Testis (tissue), 2 donors: ENCODE measurements at regions not wholly inside any gene's neighbourhood (a gene's known extent, or its start where the extent isn't known, plus 50 kb on each side); places are given as distances from the start of the nearest gene placed in this dataset.

ENCODE experiments used
- DNase-seq: peaks from one replicate; pipeline ENCODE4 v3.0.0-alpha.2; 2019
- H3K27ac ChIP-seq, 2 donors: fragments of 200-600 bp; sonication (generic); one replicate each; pipeline ENCODE4 v1.5.1; 2019
- H3K27me3 ChIP-seq: fragments of 200-600 bp; sonication (generic); one replicate; pipeline ENCODE4 v1.5.1; 2019
- H3K36me3 ChIP-seq: fragments of 200-600 bp; sonication (generic); one replicate; pipeline ENCODE4 v1.5.1; 2017; ENCODE audit warnings: low read depth; ENCODE audit errors: missing control alignments
- H3K4me1 ChIP-seq: fragments of 200-600 bp; sonication (generic); one replicate; pipeline ENCODE4 v1.5.1; 2019
- H3K4me3 ChIP-seq, 2 donors: fragments of 200-600 bp; sonication (generic); one replicate each; pipeline ENCODE4 v1.5.1; 2017 to 2019
- H3K9me3 ChIP-seq: fragments of 200-600 bp; sonication (generic); one replicate; pipeline ENCODE4 v1.5.1; 2017
- CTCF ChIP-seq, 3 experiments: fragments of 450-650 bp in 2 of 3; fragments of 200-600 bp in 1 of 3; sonication (generic) in 1 of 3; IDR thresholded peaks; one replicate each; pipeline ENCODE4 v1.5.1; 2016 to 2019; ENCODE audit warnings: antibody characterized with exemption in 3 of 3, mild to moderate bottlenecking in 2 of 3, moderate library complexity in 1 of 3
- POLR2A ChIP-seq: fragments of 450-650 bp; IDR thresholded peaks from one replicate; pipeline ENCODE4 v1.6.1; 2017; ENCODE audit warnings: antibody characterized with exemption, mild to moderate bottlenecking, moderate library complexity
- WGBS, 2 donors: methylation state at CpG; one replicate each; pipeline ENCODE4 v1.1.5; 2018; 5-methylcytosine and 5-hydroxymethylcytosine counted together
- intact Hi-C: fragments of 100-400 bp; cut with DNase I; formaldehyde crosslinking; loops from one replicate; pipeline ENCODE4 v1.15.1; 2023; ENCODE audit warnings: low total_unique reads

DNA sequence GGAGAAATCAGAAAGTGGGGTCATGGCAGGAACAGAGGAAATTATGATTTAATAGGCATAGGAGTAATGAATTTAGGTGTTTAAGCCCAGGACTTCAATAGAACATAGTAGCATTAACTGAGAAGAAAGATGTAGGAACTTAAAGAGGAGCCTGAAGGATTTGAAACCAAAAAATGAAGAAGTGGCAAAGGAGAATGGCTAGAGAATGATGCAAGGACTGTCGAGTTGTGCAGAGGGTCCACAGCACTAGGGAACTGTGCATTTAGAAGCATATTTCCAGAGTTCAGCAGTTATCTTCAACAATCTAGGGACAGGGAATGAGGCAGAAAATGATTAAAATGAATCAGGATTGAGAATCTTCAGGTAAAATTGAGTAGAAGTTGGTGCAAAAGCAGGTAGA is 328.1 kb upstream of the LYPLAL1 start:
- Histone ChIP-seq H3K4me3 (no peak overlapping the region), H3K36me3 (no peaks in the 10 kb centered on the region), H3K27ac (no peak overlapping the region), H3K4me1 (no peaks in the 10 kb centered on the region), H3K9me3 (no peaks in the 10 kb centered on the region), H3K27me3 (no peaks in the 10 kb centered on the region)
- WGBS, 2 donors: 86 to 89% methylated on average over 1 of the region's 1 CpG
- no peak for DNase-seq
- TF ChIP-seq POLR2A: no peak
- no peak for TF ChIP-seq CTCF (IDR thresholded peaks at IDR 0.05)
- intact Hi-C loops: no loop called here

GRCh38 chr1:218846181-218846580 is 327.5 kb upstream of the LYPLAL1 start:
- no peak for DNase-seq
- no peaks in the 10 kb centered on the region for H3K36me3 ChIP-seq
- H3K27me3 ChIP-seq: no peaks in the 10 kb centered on the region
- no peaks in the 10 kb centered on the region for H3K4me1 ChIP-seq
- intact Hi-C loops: no loop called here
- no peak overlapping the region for H3K27ac ChIP-seq
- TF ChIP-seq CTCF (IDR thresholded peaks at IDR 0.05) (no peak), POLR2A (no peak)
- no peaks in the 10 kb centered on the region for H3K9me3 ChIP-seq
- no peak overlapping the region for H3K4me3 ChIP-seq
- WGBS, 2 donors: 77 to 96% methylated on average over 4 of the region's 4 CpGs

- no peak for DNase-seq
- Histone ChIP-seq H3K4me1 (no peaks in the 10 kb centered on the region), H3K36me3 (no peaks in the 10 kb centered on the region), H3K27ac (no peak overlapping the region), H3K9me3 (no peaks in the 10 kb centered on the region), H3K4me3 (no peak overlapping the region), H3K27me3 (no peaks in the 10 kb centered on the region)
- intact Hi-C loops: no loop called here
- WGBS, 2 donors: 92 to 94% methylated on average over 3 of the region's 3 CpGs
- TF ChIP-seq POLR2A (no peak), CTCF (IDR thresholded peaks at IDR 0.05) (no peak)
Measured at GRCh38 chr1:218847089-218847768, 326.4 kb upstream of the LYPLAL1 start.

DNA sequence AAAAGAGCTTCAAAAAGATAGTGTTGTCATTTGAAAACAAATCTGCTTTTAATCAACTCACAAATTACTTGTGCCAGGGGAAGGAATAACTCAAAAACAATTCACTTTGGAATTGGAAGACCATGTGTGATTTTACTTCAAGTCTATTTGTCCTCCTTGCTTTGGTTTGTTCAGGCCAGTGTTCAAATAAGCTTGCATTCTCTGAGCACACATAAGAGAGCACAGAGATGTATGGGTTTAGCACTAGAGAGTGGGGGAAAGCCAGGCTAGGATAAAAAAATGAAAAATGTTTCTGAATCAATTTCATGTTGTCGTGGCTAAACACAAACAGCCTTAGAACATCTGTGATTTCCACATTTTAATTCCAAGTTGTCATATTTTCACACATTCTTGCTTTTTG is 325.7 kb upstream of the LYPLAL1 start:
- no peaks in the 10 kb centered on the region for H3K27me3 ChIP-seq
- no peak overlapping the region for H3K27ac ChIP-seq
- 65 to 75% methylated on average over 1 of the region's 1 CpG for WGBS, 2 donors
- H3K4me1 ChIP-seq: no peaks in the 10 kb centered on the region
- intact Hi-C loops: no loop called here
- H3K4me3 ChIP-seq: no peak overlapping the region
- no peaks in the 10 kb centered on the region for H3K9me3 ChIP-seq
- TF ChIP-seq POLR2A (no peak), CTCF (IDR thresholded peaks at IDR 0.05) (no peak)
- no peaks in the 10 kb centered on the region for H3K36me3 ChIP-seq
- DNase-seq: no peak

GRCh38 chr1:218850367-218850766 is 323.3 kb upstream of the LYPLAL1 start:
- no peaks in the 10 kb centered on the region for H3K36me3 ChIP-seq
- H3K9me3 ChIP-seq: no peaks in the 10 kb centered on the region
- no peaks in the 10 kb centered on the region for H3K27me3 ChIP-seq
- H3K4me3 ChIP-seq: no peak overlapping the region
- DNase-seq: no peak
- WGBS, 2 donors: 72 to 75% methylated on average over 2 of the region's 2 CpGs
- intact Hi-C loops: no loop called here
- H3K4me1 ChIP-seq: no peaks in the 10 kb centered on the region
- TF ChIP-seq CTCF (IDR thresholded peaks at IDR 0.05) (no peak), POLR2A (no peak)
- H3K27ac ChIP-seq: no peak overlapping the region
